DND-41 (cell line): ENCODE measurements at regions not wholly inside any gene's neighbourhood (a gene's known extent, or its start where the extent isn't known, plus 50 kb on each side); places are given as distances from the start of the nearest gene placed in this dataset.
"Not testable (repeated sequence)": the region's sequence is repeated elsewhere in the genome, so short reads cannot be mapped to it uniquely, and the experiment has no call there.

ENCODE experiments used
- ATAC-seq: fragments of 200-7000 bp; cut with Tn5 transposase; 3 replicates; pipeline ENCODE4 v1.9.1; 2021; ENCODE audit warnings: low read depth; ENCODE audit not compliant: insufficient read depth
- DNase-seq: peaks from one replicate; pipeline ENCODE4 v3.0.0-alpha.2; 2020
- H2AFZ ChIP-seq: 2 replicates; pipeline ENCODE4 v1.6.0; 2012; ENCODE audit warnings: low read depth, low read length
- H3K27ac ChIP-seq: 2 replicates; pipeline ENCODE4 v1.5.1; 2012; ENCODE audit warnings: low read length, inconsistent platforms
- H3K27me3 ChIP-seq: fragments of 200-600 bp; sonication (generic); 2 replicates; pipeline ENCODE4 v1.6.0; 2012; ENCODE audit warnings: low read length, mild to moderate bottlenecking, inconsistent platforms; ENCODE audit not compliant: insufficient read depth, poor library complexity
- H3K36me3 ChIP-seq: 2 replicates; pipeline ENCODE4 v1.5.1; 2012; ENCODE audit warnings: low read length, inconsistent platforms; ENCODE audit not compliant: insufficient read depth
- H3K4me1 ChIP-seq: 2 replicates; pipeline ENCODE4 v1.5.1; 2012; ENCODE audit warnings: mild to moderate bottlenecking, low read length; ENCODE audit not compliant: insufficient read depth
- H3K4me2 ChIP-seq: 2 replicates; pipeline ENCODE4 v1.6.0; 2012; ENCODE audit warnings: mild to moderate bottlenecking, moderate library complexity, low read length, inconsistent platforms; ENCODE audit not compliant: insufficient read depth
- H3K4me3 ChIP-seq, 2 experiments: fragments of 200-600 bp in 1 of 2; shearing (Covaris generic) in 1 of 2; 2 replicates each; pipeline ENCODE4 v1.5.1; 2012 to 2016; ENCODE audit warnings: inconsistent platforms in 2 of 2, low read length in 2 of 2, mild to moderate bottlenecking in 2 of 2, low read depth in 1 of 2, moderate library complexity in 1 of 2
- H3K79me2 ChIP-seq: 2 replicates; pipeline ENCODE4 v1.6.0; 2012; ENCODE audit warnings: low read length, inconsistent platforms; ENCODE audit not compliant: insufficient read depth
- H3K9ac ChIP-seq: 2 replicates; pipeline ENCODE4 v1.6.0; 2012; ENCODE audit warnings: low read depth, mild to moderate bottlenecking, inconsistent platforms, low read length, moderate library complexity
- H3K9me3 ChIP-seq: 2 replicates; pipeline ENCODE4 v1.5.1; 2012; ENCODE audit warnings: low read length, moderate library complexity, mild to moderate bottlenecking, inconsistent platforms; ENCODE audit not compliant: insufficient read depth, severe bottlenecking
- H4K20me1 ChIP-seq: 2 replicates; pipeline ENCODE4 v1.6.0; 2012; ENCODE audit warnings: low read length; ENCODE audit not compliant: insufficient read depth
- CTCF ChIP-seq: IDR thresholded peaks from 2 replicates; pipeline ENCODE4 v1.5.1; 2012; ENCODE audit warnings: borderline replicate concordance, low read length, moderate library complexity, mild to moderate bottlenecking; ENCODE audit not compliant: poor library complexity, severe bottlenecking; ENCODE audit errors: extremely low read depth
- EZH2 ChIP-seq: IDR thresholded peaks from 3 replicates; pipeline ENCODE4 v1.6.1; 2012; ENCODE audit warnings: borderline replicate concordance, low read depth, mild to moderate bottlenecking, moderate library complexity, low read length, inconsistent platforms; ENCODE audit not compliant: severe bottlenecking

GRCh38 chr14:105764254-105764901, 238.0 kb downstream of the TMEM121 start:
- not testable (repeated sequence) for H3K36me3 ChIP-seq, H3K4me1 ChIP-seq, ATAC-seq, H3K9me3 ChIP-seq, H3K4me3 ChIP-seq, H3K27me3 ChIP-seq, H3K79me2 ChIP-seq, DNase-seq, H3K4me2 ChIP-seq, H3K27ac ChIP-seq, H3K9ac ChIP-seq, H2AFZ ChIP-seq, H4K20me1 ChIP-seq

- not testable (repeated sequence) for H4K20me1 ChIP-seq, H3K9me3 ChIP-seq, H3K4me2 ChIP-seq, H3K79me2 ChIP-seq, H3K4me1 ChIP-seq, H3K4me3 ChIP-seq, H3K27me3 ChIP-seq, H3K9ac ChIP-seq, H3K27ac ChIP-seq, H2AFZ ChIP-seq, ATAC-seq, H3K36me3 ChIP-seq, DNase-seq
Measured at GRCh38 chr14:105765072-105765825, 238.9 kb downstream of the TMEM121 start.

DNA sequence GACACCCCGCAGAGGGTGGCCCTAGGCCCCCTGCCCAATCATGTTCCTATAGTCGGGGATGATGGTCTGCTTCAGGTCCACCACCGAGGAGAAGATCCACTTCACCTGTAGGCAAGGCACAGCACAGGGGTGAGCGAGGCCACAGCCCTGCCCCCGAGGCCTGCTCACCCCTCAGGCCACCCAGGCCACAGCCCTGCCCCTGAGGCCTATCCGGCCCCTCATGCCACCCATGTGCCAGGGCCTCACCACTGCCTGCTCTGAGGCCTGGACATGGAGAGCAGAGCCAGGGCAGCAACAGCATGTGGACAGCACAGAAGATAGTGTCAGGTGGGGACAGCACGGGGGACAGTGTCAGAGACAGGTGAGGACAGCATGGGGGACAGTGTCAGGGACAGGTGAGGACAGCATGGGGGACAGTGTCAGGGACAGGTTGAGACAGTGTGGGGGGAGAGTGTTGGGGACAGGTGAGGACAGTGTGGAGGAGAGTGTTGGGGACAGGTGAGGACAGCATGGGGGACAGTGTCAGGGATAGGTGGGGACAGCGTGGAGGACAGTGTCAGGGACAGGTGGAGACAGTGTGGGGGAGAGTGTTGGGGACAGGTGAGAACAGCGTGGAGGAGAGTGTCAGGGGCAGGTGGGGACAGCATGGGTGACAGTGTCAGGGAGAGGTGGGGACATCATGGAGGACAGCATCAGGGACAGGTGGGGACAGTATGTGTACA, 239.7 kb downstream of the TMEM121 start:
- Histone ChIP-seq H3K27ac (no peak overlapping the region), H3K4me1 (no peaks in the 10 kb centered on the region), H3K9ac (no peak overlapping the region), H3K79me2 (no peaks in the 10 kb centered on the region), H3K36me3 (no peaks in the 10 kb centered on the region), H4K20me1 (peaks cover 4% of the 10 kb centered on the region; the same call in 1 of the 2 replicates), H2AFZ (no peak overlapping the region), H3K4me3 (no peak overlapping the region), H3K27me3 (no peaks in the 10 kb centered on the region), H3K4me2 (no peak overlapping the region), H3K9me3 (no peaks in the 10 kb centered on the region)
- TF ChIP-seq CTCF, result no peak
- no peak for TF ChIP-seq EZH2
- no peak for ATAC-seq
- no peak for DNase-seq

GRCh38 chr14:105767315-105767714, 240.9 kb downstream of the TMEM121 start:
- Histone ChIP-seq H2AFZ (no peak overlapping the region), H3K79me2 (no peaks in the 10 kb centered on the region), H3K36me3 (no peaks in the 10 kb centered on the region), H3K4me1 (no peaks in the 10 kb centered on the region), H3K9ac (no peak overlapping the region), H3K27me3 (no peaks in the 10 kb centered on the region), H3K4me2 (no peak overlapping the region), H3K27ac (no peak overlapping the region), H3K4me3 (no peak overlapping the region), H3K9me3 (no peaks in the 10 kb centered on the region), H4K20me1 (peaks cover 4% of the 10 kb centered on the region; the same call in 1 of the 2 replicates)
- DNase-seq (no peak), ATAC-seq (no peak)
- TF ChIP-seq CTCF, result no peak
- no peak for TF ChIP-seq EZH2

DNA sequence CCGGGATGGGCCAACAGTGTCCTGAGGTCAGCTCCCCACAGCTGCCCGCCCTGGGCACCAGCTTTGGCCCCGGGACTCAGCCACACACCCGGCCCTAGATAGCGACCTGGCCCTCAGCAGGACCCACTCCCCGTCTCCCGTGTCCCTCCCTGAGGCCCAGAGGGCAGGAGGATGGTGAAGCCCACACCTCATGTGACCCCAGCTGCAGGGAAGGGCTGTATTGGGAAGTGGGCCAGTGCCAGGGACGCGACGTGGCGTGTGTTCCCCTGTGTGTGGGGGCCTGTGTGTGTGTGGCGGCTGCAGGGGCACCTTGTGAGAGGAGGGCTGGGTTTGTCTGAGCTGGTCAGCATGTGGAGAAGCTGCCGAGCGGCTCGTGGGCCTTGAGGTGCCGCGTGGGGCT, 241.7 kb downstream of the TMEM121 start:
- not testable (repeated sequence) for H3K79me2 ChIP-seq, H2AFZ ChIP-seq, H3K27ac ChIP-seq, H3K9ac ChIP-seq, H3K4me3 ChIP-seq, H4K20me1 ChIP-seq, H3K4me1 ChIP-seq, H3K27me3 ChIP-seq, H3K36me3 ChIP-seq, H3K9me3 ChIP-seq, DNase-seq, ATAC-seq, H3K4me2 ChIP-seq

GRCh38 chr14:105769061-105769730, 242.8 kb downstream of the TMEM121 start:
- not testable (repeated sequence) for H3K4me1 ChIP-seq, H3K79me2 ChIP-seq, H3K27me3 ChIP-seq, H3K4me2 ChIP-seq, H3K27ac ChIP-seq, ATAC-seq, H3K4me3 ChIP-seq, H4K20me1 ChIP-seq, H3K36me3 ChIP-seq, DNase-seq, H3K9ac ChIP-seq, H3K9me3 ChIP-seq, H2AFZ ChIP-seq
